HG03159 (cell line): ENCODE measurements at regions not wholly inside any gene's neighbourhood (a gene's known extent, or its start where the extent isn't known, plus 50 kb on each side); places are given as distances from the start of the nearest gene placed in this dataset.

Source experiments
- ATAC-seq: cut with Tn5 transposase; IDR thresholded peaks from one replicate; pipeline ENCODE4 v1.9.1; 2021; ENCODE audit warnings: mild to moderate bottlenecking, moderate library complexity; ENCODE audit not compliant: unreplicated experiment

DNA sequence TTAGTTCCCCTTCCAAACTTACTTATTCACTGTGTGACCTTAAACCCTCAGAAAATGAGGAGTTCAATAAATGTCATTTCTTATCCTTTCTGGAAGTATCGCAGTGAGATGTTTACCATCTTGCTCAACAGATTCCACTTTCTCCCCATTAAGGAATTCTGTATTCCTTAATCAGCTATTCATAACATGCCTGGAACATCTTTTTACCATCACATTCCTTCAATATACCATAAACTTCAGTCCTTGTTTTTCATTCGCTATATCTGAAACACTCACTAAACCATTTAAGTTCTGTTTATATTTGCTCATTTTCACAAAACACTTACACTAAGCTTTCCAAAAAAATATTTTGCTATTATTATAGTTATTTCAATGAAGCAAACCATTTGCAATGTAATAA, 1158.6 kb downstream of the CDH12 start:
- ATAC-seq = no peak

DNA sequence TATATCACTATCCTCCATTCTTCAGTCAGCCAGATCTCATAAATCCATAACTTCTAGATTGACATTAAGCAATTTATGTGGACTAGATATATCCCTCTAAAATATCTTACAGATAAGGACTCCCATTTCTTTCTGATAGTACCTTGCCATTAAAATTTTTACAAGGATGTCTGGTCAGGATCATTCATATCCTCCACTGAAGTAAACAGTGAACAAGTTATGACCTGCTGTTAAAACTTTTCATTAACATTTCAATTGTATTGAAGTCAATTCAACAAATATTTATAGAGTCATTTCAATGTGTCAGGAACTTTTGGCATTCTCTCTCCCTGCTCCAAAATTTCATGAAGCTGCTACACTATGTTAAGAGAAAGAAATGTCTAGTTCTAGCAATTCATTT, 1159.6 kb downstream of the CDH12 start:
- ATAC-seq = no peak

DNA sequence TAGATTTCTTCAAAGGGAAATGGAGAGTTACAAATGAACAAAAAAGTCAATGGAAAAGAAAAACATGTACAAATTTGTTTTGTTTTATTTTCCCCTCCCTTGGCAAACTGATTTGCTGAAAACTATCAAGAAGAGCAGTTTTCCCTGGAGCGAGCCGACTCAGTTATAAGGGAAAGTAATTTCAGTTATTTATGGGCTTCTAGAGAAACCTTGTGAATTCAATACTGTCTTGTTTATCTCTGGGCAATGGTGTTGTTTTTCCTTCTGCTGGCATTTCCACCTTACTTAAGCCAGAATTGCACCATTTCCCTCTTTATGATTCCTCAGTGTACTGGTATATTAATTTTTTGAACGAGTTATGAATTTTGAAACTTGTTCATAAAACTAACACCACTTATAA, 1163.6 kb downstream of the CDH12 start:
- no peak for ATAC-seq

DNA sequence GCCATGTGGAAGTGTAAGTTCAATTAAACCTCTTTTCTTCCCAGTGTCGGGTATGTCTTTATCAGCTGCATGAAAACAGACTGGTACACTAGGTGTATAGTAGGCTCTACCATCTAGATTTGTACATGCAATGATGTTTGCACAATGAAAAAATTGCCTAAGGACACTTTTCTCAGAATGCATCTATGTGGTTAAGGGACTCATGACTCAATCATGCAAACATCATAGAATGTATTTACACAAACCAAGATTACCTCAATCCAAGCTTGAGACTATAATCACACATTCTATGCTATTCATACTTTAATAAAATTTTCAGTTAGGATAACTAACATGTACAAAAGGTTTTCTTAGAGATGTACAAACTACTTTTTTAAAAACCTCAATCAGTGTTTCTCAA, 1164.5 kb downstream of the CDH12 start:
- ATAC-seq = no peak

DNA sequence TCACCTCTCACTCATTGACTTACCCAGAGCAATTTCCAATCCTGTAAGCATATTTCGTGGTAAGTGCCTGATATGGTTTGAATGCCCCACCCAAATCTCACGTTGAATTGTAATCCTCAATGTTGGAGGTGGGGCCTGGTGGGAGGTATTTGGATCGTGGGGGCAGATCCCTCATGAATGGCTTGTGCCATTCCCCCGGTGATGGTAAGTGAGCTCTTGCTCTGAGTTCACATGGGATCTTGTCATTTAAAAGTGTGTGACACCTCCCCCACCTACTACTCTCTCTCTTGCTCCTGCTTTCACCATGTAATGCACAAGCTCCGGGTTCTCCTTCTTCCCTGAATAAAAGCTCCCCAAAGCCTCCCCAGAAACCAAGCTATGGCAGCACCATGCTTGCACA, 1165.5 kb downstream of the CDH12 start:
- ATAC-seq = no peak

DNA sequence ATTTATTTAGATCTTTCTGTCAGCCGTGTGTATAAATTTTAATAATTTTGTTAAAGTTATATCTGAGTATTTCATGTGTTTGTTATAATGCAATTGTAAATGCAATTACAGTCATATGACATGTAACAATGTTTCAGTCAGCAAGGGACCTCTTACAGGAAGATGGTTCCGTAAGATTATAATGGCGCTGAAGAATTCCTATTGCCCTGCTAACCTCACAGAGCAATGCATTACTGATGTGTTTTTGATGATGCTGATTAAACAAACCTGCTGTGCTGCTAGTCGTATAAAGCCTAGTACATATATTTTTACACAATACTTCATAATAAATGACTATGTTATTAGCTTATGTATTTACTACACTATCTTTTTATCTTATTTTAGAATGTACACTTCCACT, 1166.4 kb downstream of the CDH12 start:
- ATAC-seq = no peak

DNA sequence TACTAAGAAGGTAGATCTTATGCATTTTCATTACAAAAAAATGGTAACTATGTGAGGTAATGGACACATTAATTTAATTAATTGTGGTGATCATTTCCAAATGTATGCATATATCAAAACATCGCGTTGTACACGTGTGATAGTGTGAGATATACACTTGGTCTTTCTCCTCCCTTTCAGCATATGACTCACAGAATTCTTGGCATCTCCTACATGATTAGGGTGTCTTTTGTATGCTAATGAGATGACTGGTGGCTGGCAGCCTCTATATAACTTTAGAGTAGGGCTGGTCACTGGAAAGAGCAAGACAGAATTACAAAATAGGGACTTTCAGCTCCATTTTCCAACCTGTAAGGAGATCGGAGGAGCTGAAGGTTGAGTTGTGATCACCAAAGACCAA, 1167.6 kb downstream of the CDH12 start:
- no peak for ATAC-seq

DNA sequence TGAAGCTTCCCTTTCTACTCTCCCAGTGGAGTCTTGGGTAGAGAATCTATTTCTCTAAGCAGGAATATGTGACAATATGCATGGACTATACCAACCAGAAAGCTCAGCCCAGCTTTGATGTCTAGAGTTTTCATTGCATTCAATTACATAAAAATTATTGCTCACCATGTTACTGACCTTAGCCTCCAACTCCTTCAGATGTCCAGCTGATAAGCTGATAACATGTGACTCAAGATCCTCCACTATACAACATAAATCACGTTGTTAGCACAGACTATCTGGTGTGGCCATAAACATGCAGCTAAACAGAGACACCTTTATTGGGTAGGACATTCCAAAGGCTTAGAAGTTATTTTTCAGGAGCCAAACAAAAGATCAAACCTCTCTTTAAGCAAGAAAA, 1168.2 kb downstream of the CDH12 start:
- no peak for ATAC-seq

DNA sequence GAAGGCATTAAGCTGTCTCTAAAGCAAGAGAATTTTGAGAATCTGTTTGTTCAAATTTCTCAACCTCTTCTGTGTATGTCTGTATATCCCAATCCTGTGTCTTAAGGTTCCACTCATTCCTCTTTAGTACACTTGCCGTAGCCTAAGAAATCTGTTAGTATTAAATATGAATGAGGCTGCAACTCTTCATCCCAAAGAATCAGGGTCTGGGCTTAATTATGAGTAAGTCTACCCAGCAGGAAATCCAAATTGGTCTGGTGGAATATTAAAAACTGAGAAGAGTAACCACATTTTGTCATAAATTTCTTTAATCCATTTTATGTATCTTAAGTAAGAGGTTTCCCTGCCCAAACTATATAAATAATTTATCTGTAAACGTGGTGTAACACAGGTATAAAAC, 1171.2 kb downstream of the CDH12 start:
- no peak for ATAC-seq

DNA sequence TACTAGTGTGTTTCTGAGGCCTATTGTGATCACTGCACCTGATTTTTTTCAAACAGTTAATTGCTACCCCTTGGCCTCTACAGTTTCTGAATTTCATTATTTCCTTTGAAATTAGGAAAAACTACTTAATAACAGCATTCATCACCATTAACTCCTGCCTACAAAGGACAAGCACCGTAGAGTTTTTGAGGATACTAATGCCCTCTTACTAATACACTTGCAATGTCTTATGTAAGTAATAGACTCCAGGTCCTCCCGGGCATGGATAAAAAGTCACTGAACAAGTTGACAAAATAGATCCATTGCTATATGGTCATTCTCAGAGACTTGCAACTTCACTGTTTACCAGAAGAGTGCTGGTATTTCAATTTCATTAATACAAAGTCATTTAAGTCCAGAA, 1172.5 kb downstream of the CDH12 start:
- no peak for ATAC-seq

DNA sequence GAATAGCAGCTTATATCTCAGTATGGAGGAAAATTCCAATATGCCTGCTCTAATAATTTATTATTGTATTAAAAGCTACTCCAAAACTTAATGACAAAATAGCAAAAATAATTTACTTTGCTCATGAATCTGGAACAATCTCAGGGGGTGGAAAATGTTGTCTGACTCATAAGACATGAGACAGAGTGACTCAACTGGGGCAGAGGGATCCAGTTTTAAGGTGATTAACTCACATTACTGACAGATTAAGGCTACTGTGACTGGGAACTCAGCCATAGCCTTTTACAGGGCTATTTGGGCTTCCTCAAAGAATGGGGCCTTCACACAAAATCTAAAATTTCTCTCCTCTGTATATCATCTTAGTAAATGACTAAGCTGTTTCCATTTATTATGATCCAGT, 1172.9 kb downstream of the CDH12 start:
- no peak for ATAC-seq

DNA sequence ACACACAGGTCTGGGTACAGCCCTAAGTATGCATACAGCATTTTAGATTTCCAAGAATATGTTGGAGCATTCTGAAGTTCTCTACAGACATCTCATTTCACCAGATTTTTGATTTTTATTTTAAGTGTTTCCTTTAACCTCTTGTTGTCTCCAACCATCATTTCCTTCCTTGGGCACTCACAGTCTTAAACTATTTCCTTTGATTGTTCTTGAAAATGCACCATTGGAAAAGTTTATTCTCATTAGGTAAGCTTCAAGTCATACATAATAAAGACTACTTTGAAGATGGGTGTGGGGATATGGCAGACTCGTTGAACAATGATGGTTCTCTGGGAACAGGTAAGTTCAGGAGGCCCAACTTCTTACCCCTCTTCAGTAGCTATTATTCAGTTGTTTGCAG, 1174.6 kb downstream of the CDH12 start:
- ATAC-seq = no peak

DNA sequence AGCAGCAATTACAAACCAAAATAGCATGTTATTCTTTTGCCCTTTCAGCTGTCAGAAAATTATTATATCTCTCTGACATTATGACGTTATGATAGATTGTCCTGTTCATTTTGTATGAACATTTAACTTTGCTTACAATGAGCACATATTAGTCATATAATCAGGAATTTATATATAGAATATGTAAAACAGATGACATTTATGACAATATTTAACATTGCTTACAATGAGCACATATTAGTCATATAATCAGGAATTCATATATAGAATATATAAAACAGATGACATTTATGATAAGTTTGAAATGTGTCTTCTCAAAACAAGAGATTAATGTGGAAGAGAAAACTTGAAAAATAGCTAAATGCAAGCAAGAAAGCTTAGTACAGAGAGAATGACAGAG, 1180.2 kb downstream of the CDH12 start:
- ATAC-seq = no peak

DNA sequence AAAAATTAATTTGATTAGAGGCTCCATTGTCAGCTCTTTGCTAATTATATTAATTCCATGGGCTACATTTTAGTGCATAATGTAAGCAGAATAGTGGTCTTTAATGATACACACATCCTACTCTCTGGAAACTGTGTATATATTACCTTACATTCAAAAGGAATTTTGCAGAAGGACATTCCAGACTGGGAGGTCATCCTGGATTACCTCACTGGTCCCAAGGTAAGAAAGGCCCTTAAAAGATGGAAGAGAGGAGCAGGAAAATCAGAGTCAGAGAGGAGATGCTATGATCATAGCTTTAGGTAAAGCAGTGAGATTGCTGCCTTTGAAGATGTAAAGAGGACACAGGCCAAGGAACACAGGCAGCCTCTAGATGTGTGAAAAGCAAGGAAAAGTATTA, 1180.8 kb downstream of the CDH12 start:
- ATAC-seq = no peak

DNA sequence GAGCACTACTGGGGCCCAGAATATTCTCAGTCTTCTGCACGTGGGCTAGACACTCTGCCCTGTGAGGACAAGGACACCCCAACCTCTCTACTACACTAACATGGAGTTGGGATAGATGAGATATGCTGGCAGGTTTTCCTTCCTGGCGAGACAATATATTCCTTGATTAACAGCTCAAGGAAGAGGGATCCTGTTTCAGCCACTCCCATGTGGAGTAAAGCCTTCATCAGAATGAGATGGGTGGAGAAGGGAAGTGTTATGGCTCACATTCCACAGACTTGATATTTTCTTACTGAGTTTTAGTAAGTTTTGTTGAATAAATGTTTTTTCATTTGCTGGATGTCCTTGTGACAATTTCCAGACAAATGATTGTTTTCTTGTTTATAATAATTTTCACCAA, 1187.6 kb downstream of the CDH12 start:
- no peak for ATAC-seq

DNA sequence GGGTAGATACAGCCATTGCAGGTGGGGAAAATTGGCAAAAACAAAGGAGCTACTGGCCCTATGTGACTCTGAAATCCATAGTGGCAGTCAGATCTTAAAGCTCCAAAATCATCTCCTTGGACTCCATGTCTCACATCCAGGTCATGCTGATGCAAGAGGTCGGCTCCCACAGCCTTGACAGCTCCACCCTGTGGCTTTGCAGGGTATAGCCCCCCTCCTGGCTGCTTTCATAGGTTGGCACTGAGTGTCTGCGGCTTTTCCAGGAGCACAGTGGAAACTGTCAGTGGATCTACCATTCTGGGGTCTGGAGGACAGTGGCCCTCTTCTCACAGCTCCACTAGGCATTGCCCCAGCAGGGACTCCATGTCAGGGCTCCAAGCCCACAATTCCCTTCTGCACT, 1190.1 kb downstream of the CDH12 start:
- ATAC-seq = no peak

DNA sequence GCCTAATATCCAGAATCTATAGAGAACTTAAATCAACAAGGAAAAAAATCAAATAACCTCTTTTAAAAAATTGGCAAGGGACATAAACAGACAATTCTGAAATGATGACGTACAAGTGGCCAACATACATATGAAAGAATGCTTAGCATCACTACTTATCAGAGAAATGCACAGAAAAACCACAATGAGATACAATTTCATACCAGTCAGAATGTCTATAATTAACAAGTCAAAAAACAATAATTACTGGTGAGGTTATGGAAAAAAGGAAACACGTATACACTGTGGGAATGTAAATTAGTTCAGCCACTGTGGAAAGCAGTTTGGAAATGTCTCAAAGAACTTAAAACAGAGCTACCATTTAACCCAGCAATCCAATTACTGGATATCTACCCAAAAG, 1192.0 kb downstream of the CDH12 start:
- ATAC-seq = no peak

DNA sequence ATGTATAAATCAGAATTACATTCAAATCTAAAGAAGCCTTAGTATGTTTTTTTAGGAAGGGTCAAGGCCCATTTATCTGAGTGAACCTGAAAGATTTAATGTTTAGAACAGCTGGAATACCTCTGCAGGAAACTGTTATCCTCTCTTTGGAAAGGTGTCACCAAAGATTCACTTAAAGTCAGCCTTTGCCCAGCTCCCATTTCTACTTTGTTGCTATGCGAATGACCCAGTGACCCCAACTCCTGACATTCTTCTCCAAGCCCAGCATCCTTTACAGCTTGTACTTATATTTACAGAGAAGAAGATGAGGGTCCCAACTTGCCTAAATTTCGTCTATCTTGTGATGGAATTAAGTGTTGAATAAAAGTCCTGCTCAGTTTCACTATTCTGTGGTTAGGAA, 1198.6 kb downstream of the CDH12 start:
- no peak for ATAC-seq

DNA sequence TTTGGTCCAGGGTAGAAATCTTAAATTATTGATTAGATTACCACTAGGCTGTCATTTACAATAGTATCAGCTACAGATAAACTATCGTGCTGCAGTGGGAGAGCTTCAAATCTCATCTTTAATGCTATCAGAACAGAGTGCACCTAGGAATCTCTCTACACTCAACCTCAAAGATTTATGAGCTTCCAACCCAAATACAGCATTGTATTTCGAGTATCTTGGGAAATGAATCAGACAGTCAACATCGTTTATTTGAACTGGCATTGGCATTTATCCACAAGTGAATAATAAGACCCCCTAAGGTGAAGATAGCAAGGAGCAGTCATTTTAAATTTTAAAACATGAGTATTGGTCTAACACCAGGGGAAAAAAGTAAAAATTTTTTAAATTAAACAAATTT, 1203.2 kb downstream of the CDH12 start:
- ATAC-seq = no peak

DNA sequence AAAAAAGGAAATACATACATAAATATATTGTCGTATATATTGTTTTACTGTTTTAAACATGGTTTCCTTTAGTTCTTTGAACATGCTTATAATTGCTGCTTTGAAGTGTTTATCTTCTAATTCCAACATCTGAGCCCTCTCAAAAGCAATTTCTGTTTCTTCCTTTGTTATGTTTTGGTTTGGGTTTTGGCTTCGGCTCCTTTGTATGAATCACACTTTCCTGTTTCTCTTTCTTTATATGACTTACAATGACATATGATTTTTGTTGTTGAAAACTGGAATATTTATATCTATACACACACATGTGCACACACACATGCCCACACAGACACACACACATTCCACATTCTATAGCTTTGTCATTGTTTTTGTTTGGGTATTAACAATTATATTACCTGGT, 1206.7 kb downstream of the CDH12 start:
- no peak for ATAC-seq

DNA sequence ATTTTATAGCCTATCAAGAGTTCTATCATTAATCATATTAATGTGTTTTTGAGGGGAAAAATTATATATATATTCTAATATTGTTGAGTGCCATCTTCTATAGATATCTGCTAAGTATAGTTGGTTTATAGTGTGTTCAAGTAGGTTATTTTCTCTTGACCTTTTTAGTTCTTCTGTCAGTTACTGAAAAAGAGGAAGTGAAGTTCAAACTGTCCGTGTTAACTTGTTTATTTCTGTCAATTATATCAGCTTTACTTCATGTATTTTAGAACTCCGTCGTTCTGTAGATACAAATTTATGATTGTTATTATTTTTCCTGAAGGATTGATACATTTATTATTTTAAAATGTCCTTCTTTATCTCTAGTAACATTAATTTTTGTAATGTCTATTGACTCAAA, 1209.1 kb downstream of the CDH12 start:
- ATAC-seq = no peak

DNA sequence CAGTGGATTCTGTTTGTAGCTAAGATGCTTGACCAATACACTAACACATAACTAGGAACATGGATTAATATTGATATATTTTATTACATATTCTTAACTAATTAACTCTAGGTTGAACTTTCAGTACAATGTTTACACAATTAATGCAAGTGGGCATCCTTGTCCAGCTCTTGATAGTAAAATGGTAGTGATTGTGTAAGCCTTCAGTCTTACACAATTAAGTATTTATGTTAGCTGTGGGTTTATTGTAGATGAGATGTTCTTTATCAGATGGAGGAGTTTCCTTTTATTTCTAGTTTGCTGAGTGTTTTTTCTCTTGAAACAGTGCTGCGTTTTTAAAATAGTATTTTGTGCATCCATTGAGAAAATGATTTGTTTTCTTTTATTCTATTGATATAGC, 1210.8 kb downstream of the CDH12 start:
- ATAC-seq = no peak

DNA sequence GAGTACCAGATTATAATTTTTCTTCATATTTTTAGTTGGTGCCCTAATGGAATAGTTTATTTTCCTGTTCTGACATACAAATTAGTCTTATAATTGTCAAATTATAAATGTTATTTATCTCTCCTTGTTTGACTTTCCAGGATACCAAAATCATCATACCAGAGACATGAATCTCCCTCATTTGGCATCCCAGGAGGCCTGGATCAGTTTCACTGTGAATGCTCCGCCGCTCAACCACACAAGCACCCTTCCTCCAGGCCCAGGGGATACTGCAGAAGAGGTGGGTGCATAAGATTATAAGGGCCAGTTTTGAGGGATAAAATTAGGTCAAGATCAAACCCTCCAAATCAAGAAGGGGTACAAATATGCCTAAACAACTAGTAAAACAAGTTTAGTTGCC, 1229.3 kb downstream of the CDH12 start:
- no peak for ATAC-seq

DNA sequence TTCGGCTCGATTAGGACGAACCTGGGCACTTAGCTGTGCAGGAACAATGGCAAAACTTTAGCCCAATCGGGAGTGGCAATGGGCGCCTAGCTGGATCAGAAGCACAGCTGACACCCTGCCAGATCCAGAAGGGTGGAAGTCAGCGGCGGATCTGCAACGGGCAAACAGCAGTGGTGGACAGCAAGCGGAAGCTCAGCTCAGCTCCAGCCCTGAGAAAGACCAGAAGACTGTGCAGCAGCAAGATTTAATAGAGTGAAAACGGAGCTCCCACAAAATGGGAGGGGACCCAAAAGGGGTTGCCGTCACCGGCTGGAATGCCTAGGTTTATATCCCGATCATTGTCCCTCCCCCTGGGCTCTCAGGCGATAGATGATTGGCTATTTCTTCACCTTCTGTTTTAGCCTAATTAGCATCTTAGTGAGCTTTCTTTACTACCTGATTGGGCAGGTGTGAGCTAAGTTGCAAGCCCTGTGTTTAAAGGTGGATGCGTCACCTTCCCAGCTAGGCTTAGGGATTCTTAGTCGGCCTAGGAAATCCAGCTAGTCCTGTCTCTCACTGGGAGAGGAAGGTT, 1237.9 kb downstream of the CDH12 start:
- ATAC-seq = no peak
